HG03064 (cell line): ENCODE measurements at regions not wholly inside any gene's neighbourhood (a gene's known extent, or its start where the extent isn't known, plus 50 kb on each side); places are given as distances from the start of the nearest gene placed in this dataset.

Source experiments
- ATAC-seq: cut with Tn5 transposase; IDR thresholded peaks from one replicate; pipeline ENCODE4 v1.9.1; 2021; ENCODE audit warnings: low read depth; ENCODE audit not compliant: unreplicated experiment

DNA sequence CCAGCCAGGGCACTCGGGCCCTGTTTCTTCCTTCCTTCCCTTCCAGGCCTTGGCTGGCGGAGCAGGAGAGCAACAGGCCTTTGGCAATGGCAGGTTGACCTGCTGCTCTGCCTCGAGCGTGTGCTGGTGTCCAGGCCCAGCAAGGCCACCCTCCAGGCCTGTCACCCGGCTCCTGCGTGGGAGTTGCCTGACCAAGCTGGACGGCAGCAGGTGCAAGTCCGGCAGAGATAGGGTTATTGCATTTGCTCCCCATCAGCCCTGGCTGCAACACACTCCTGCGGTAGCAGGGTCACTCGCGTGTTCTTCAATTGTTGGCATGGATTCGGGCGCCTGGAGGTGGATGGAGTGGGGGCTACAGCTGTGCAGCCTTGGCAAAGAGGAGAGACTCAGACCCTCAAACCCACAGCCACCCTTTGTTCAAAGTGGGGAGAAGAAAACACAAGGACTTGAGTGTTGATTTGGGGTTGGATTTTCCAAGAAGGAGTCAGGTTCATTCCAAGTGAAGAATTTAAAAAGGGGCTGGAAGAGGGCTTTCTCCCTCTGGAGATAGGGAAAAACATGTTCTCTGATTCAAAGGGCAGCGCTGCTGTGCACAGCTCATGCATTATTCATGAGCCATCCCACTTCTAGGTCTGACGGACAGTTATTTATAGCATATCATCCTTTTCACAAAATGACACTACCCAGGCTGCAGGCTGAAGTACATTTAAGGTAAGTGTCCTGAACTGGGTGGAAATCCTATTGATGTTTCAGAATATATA lies 64.2 kb upstream of the PITRM1 start:
- ATAC-seq = no peak

DNA sequence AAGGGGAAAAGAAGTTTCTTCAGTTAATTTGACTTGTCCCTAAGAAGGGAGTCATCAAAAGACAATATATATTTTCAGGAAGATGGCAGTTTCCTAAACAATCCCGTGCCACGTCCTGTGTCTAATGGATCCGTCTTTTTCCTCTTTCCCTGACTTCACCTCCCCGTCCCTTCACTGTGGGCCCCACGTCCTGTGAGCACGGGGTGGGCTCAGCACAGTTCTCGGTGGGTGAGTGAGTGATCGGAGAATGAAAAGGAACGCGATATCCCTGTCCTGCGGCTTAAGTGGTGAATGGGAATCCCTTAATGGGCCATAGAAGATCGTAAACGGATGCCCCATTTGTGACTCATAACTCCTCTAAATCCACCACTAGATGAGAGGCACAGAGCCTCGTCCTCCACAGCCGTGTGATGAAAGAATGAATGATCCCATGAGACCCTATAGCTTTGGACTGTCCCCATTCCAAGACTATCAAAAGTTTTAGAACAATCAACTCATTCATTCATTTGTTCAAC lies 63.5 kb upstream of the PITRM1 start:
- ATAC-seq = no peak

- no peak for ATAC-seq
Measured at GRCh38 chr10:3235395-3235794, 62.8 kb upstream of the PITRM1 start.

- ATAC-seq = no peak
Measured at GRCh38 chr10:3233486-3233990, 61.0 kb upstream of the PITRM1 start.

GRCh38 chr10:3231951-3232730 lies 59.6 kb upstream of the PITRM1 start:
- no peak for ATAC-seq

- ATAC-seq = no peak
Measured at GRCh38 chr10:3229815-3230214, 57.2 kb upstream of the PITRM1 start.

- ATAC-seq = no peak
Measured at GRCh38 chr10:3228629-3228945, 56.0 kb upstream of the PITRM1 start.

DNA sequence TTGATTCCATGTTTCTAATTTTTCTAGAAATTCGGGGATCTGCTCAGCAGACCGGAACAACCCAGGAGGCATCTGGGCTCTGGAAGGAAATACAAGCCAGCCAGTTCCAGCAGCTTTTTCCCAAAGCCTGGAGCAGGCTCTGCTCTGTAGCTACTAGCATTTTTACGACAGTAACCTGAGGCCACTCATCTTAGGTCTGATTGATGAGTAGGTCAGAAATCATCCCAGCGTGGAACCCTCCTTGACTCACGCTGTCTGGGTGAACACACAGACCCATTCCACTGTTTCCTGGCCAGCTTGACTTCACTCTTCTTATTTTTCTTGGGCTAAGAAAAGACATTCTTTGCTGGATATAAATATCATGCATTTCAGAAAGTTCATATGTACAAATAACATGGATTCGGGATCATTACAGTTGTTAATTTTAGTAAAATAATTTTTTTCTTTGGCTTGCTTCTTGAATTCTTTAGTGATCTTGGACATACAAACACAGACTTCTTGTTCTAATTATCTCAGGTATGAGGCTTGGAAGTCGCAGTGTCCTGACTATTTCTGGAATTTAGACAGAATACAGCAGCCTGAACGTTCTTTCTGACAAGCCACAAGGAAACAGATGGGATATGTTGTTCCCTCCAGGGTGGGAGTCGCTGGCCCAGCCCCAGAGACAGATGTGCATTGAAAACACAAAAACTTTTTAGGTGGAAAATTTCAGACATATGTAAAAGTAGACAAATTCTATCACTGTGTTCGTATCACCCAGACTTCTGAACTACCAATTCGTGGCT lies 54.6 kb upstream of the PITRM1 start:
- ATAC-seq = no peak

DNA sequence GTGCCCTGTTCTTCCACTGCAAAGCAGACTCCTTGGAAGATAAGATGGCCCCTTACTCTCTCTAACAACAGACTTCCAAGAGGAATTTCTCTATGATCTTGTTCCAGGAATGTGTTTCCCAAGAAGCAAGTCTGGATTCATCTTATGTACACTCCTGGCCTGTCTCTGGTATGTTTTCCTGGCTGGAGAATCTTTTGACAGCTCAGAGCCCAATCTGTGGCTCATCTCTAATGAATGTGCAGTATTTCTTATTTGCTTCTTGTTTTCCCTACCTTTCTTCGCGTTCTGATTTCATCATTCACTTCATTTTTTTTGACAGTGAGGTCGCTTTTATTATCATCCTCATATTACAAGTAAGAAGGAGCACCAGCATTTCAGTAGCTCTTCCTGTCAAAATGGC lies 53.0 kb upstream of the PITRM1 start:
- ATAC-seq = no peak

- no peak for ATAC-seq
Measured at GRCh38 chr10:3224241-3224640, 51.7 kb upstream of the PITRM1 start.

- ATAC-seq = no peak
Measured at GRCh38 chr10:3222626-3223025, 50.0 kb upstream of the PITRM1 start.
